ENCODE measurements at regions not wholly inside any gene's neighbourhood (a gene's known extent, or its start where the extent isn't known, plus 50 kb on each side); places are given as distances from the start of the nearest gene placed in this dataset.

GRCh38 chrX:140933016-140933415 lies 69.4 kb upstream of the SPANXB1 start:
- no peak for TF ChIP-seq EZH2 (IDR thresholded peaks at IDR 0.05; ENCODE audit: insufficient read depth, low read length)
- no peak for TF ChIP-seq CTCF (IDR thresholded peaks at IDR 0.05; ENCODE audit: insufficient read depth, low read depth, low read length)

All from astrocyte (in vitro differentiated cells and primary cell).